H1 (cell line): ENCODE measurements at regions not wholly inside any gene's neighbourhood (a gene's known extent, or its start where the extent isn't known, plus 50 kb on each side); places are given as distances from the start of the nearest gene placed in this dataset.

ENCODE experiments used
- CEBPB ChIP-seq: IDR thresholded peaks from 2 replicates; pipeline ENCODE4 v1.6.1; 2012; ENCODE audit warnings: low read depth, low read length
- CHD1 ChIP-seq: IDR thresholded peaks from 2 replicates; pipeline ENCODE4 v1.6.1; 2012; ENCODE audit warnings: low read depth, low read length, improper control_type of control experiment
- EP300 ChIP-seq, 2 experiments: IDR thresholded peaks; 1 replicate in 1 of 2; 2 replicates in 1 of 2; pipeline ENCODE4 v1.6.1; 2011 to 2012; ENCODE audit warnings: low read depth in 2 of 2, low read length in 2 of 2, mild to moderate bottlenecking in 2 of 2, borderline replicate concordance in 1 of 2, inconsistent platforms in 1 of 2, moderate library complexity in 1 of 2
- RFX5 ChIP-seq: IDR thresholded peaks from 2 replicates; pipeline ENCODE4 v1.6.1; 2011; ENCODE audit warnings: low read depth, low read length, improper control_type of control experiment, borderline replicate concordance
- TF ChIP-seq, protein P1 (sequence below), 3 experiments: IDR thresholded peaks; 1 replicate in 2 of 3; 2 replicates in 1 of 3; pipeline versions ENCODE4 v1.5.1 to v1.6.1; 2011; ENCODE audit warnings: low read length in 3 of 3, mild to moderate bottlenecking in 3 of 3, inconsistent platforms in 2 of 3, low read depth in 1 of 3, moderate library complexity in 1 of 3; ENCODE audit not compliant: insufficient read depth in 1 of 3; ENCODE audit errors: control extremely low read depth in 1 of 3
- TF ChIP-seq, protein P2 (sequence below): IDR thresholded peaks from 2 replicates; pipeline ENCODE4 v1.6.1; 2012; ENCODE audit warnings: inconsistent platforms

DNA sequence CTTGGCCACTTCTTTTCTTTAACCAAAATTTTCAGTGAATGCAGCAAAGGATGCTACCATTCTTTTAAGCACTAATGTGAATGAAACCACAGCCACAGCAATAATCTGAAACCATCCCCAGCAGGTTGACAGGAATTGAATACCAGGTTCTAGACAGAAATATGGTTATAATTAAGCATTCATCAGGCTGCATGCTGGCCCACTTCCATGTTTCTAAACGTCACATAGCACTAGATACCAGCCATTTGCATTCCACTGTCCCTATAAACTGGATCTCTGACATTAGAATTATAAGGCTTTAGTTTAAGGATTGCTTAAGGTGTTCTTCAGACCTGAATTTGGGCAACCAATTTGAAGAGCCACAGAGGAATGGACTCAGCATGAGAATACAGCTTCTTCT, 340.8 kb upstream of the KLF6 start:
- TF ChIP-seq CHD1 (no peak), CEBPB (no peak), EP300 (IDR thresholded peaks at IDR 0.05; ENCODE audit: borderline replicate concordance in 1 of 2, low read depth in 2 of 2, low read length in 2 of 2) (no peak), RFX5 (no peak)
- TF ChIP-seq, protein P1, sequence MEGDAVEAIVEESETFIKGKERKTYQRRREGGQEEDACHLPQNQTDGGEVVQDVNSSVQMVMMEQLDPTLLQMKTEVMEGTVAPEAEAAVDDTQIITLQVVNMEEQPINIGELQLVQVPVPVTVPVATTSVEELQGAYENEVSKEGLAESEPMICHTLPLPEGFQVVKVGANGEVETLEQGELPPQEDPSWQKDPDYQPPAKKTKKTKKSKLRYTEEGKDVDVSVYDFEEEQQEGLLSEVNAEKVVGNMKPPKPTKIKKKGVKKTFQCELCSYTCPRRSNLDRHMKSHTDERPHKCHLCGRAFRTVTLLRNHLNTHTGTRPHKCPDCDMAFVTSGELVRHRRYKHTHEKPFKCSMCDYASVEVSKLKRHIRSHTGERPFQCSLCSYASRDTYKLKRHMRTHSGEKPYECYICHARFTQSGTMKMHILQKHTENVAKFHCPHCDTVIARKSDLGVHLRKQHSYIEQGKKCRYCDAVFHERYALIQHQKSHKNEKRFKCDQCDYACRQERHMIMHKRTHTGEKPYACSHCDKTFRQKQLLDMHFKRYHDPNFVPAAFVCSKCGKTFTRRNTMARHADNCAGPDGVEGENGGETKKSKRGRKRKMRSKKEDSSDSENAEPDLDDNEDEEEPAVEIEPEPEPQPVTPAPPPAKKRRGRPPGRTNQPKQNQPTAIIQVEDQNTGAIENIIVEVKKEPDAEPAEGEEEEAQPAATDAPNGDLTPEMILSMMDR (IDR thresholded peaks at IDR 0.05; ENCODE audit: control extremely low read depth in 1 of 3, insufficient read depth in 1 of 3, low read depth in 1 of 3, low read length in 3 of 3) = no peak
- TF ChIP-seq, protein P2, sequence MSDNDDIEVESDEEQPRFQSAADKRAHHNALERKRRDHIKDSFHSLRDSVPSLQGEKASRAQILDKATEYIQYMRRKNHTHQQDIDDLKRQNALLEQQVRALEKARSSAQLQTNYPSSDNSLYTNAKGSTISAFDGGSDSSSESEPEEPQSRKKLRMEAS = no peak
